ENCODE measurements at regions not wholly inside any gene's neighbourhood (a gene's known extent, or its start where the extent isn't known, plus 50 kb on each side); places are given as distances from the start of the nearest gene placed in this dataset.

DNA sequence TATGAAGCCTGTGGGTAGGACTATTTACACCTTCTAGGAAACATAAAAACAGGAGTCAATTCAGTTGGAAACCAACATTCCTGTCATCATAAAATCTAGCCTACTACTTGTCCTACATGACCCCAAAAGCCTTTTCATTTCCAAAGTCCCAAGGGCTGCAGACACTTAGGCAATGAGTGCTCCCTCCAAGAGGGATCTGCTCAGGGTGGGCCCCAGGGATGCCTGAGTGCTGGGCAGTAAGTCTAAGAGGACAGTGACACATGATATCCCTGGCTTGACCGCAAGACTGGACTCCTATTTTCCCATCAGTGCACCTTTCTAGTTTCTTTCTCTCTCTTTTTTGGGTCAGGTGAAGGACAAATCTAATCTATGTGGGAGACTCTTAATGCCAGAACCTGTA lies 1101.3 kb downstream of the GRIK2 start:
- Histone ChIP-seq H3K4me3 (ENCODE audit: insufficient read depth, low read depth, low read length, poor library complexity, severe bottlenecking) (no peak overlapping the region), H3K4me1 (ENCODE audit: control insufficient read depth, insufficient read depth, low read length, poor library complexity, severe bottlenecking) (no peaks in the 10 kb centered on the region), H3K27me3 (replicated peaks; ENCODE audit: control insufficient read depth, insufficient read depth, low read length, poor library complexity, severe bottlenecking) (no peaks in the 10 kb centered on the region), H3K9me3 (ENCODE audit: control insufficient read depth, low read length) (no peaks in the 10 kb centered on the region), H3K36me3 (ENCODE audit: control insufficient read depth, insufficient read depth, low read length) (no peaks in the 10 kb centered on the region), H3K27ac (ENCODE audit: insufficient read depth, low read length, poor library complexity, severe bottlenecking) (no peak overlapping the region)
- no peak for DNase-seq

DNA sequence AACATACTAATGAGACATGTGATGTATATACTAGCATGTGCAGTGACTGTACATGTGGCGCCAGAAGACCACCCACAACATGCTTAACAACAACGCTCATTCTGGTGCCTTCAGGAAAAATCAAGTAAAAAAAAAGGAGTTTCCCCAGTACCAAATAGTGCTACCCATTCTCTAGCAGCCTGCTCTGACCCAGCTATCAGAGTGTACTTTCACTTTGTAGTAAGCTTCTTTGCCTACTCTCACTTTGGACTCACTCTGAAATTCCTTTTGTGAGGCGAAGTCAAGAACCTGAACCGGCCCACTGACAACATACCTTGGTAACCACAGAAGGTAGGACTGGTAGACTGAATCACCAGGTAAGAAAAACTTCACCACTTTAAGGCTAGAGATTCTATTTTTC lies 1100.0 kb downstream of the GRIK2 start:
- no peaks in the 10 kb centered on the region for H3K36me3 ChIP-seq (ENCODE audit: control insufficient read depth, insufficient read depth, low read length)
- H3K27ac ChIP-seq (ENCODE audit: insufficient read depth, low read length, poor library complexity, severe bottlenecking) = no peak overlapping the region
- no peak for DNase-seq
- H3K27me3 ChIP-seq (replicated peaks; ENCODE audit: control insufficient read depth, insufficient read depth, low read length, poor library complexity, severe bottlenecking) = no peaks in the 10 kb centered on the region
- no peaks in the 10 kb centered on the region for H3K9me3 ChIP-seq (ENCODE audit: control insufficient read depth, low read length)
- H3K4me1 ChIP-seq (ENCODE audit: control insufficient read depth, insufficient read depth, low read length, poor library complexity, severe bottlenecking) = no peaks in the 10 kb centered on the region
- H3K4me3 ChIP-seq (ENCODE audit: insufficient read depth, low read depth, low read length, poor library complexity, severe bottlenecking) = no peak overlapping the region

GRCh38 chr6:102488729-102489128 lies 1095.2 kb downstream of the GRIK2 start:
- no peak overlapping the region for H3K27ac ChIP-seq (ENCODE audit: insufficient read depth, low read length, poor library complexity, severe bottlenecking)
- no peak for DNase-seq

GRCh38 chr6:102485480-102485879 lies 1092.0 kb downstream of the GRIK2 start:
- Histone ChIP-seq H3K9me3 (ENCODE audit: control insufficient read depth, low read length) (no peaks in the 10 kb centered on the region), H3K36me3 (ENCODE audit: control insufficient read depth, insufficient read depth, low read length) (no peaks in the 10 kb centered on the region), H3K27me3 (replicated peaks; ENCODE audit: control insufficient read depth, insufficient read depth, low read length, poor library complexity, severe bottlenecking) (no peaks in the 10 kb centered on the region), H3K4me1 (ENCODE audit: control insufficient read depth, insufficient read depth, low read length, poor library complexity, severe bottlenecking) (no peaks in the 10 kb centered on the region), H3K27ac (ENCODE audit: insufficient read depth, low read length, poor library complexity, severe bottlenecking) (no peak overlapping the region), H3K4me3 (ENCODE audit: insufficient read depth, low read depth, low read length, poor library complexity, severe bottlenecking) (no peak overlapping the region)
- DNase-seq = no peak

More at GRCh38 chr6:102488729-102489128, 1095.2 kb downstream of the GRIK2 start:
- Histone ChIP-seq H3K27me3 (replicated peaks; ENCODE audit: control insufficient read depth, insufficient read depth, low read length, poor library complexity, severe bottlenecking) (no peaks in the 10 kb centered on the region), H3K9me3 (ENCODE audit: control insufficient read depth, low read length) (no peaks in the 10 kb centered on the region), H3K4me1 (ENCODE audit: control insufficient read depth, insufficient read depth, low read length, poor library complexity, severe bottlenecking) (no peaks in the 10 kb centered on the region), H3K36me3 (ENCODE audit: control insufficient read depth, insufficient read depth, low read length) (no peaks in the 10 kb centered on the region), H3K4me3 (ENCODE audit: insufficient read depth, low read depth, low read length, poor library complexity, severe bottlenecking) (no peak overlapping the region)

DNA sequence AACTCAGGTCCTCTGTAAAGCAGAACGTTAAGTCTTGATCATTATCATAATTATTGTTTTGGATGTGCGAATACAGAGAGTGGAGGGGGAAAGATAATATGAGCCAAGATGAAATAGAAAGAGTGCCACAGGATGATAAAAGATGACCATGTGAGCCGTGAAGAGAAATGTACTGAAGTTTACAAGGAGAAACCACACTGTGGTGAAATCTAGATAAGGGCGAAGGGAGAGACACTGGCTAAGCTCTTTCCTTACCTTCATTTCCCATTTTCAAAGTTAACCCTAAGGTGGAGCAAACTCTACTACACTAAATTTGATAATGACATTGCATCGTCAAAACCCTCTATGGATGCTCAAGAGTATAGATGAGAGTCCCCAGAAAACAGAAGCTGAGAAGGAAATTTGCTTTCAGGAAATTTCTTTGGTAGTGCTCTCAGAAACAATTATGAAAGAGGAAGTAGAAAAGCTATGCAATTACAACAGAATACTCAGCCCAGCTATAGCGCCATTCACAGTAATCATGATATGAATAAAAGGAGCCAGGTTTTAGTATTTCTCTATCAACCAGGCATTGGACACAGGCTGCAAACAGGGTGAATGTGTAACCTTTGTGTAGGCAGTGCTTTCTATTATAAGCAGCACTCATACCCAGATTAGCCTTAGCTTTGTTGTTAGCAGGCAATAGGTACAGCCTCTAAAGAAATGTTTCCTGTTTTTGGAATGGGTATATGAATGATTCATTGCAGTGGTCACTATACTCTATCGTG lies 1080.7 kb downstream of the GRIK2 start:
- H3K4me1 ChIP-seq (ENCODE audit: control insufficient read depth, insufficient read depth, low read length, poor library complexity, severe bottlenecking) = no peaks in the 10 kb centered on the region
- no peaks in the 10 kb centered on the region for H3K9me3 ChIP-seq (ENCODE audit: control insufficient read depth, low read length)
- no peaks in the 10 kb centered on the region for H3K36me3 ChIP-seq (ENCODE audit: control insufficient read depth, insufficient read depth, low read length)
- H3K27me3 ChIP-seq (replicated peaks; ENCODE audit: control insufficient read depth, insufficient read depth, low read length, poor library complexity, severe bottlenecking) = no peaks in the 10 kb centered on the region
- no peak overlapping the region for H3K27ac ChIP-seq (ENCODE audit: insufficient read depth, low read length, poor library complexity, severe bottlenecking)
- no peak overlapping the region for H3K4me3 ChIP-seq (ENCODE audit: insufficient read depth, low read depth, low read length, poor library complexity, severe bottlenecking)
- no peak for DNase-seq

- Histone ChIP-seq H3K36me3 (ENCODE audit: control insufficient read depth, insufficient read depth, low read length) (no peaks in the 10 kb centered on the region), H3K9me3 (ENCODE audit: control insufficient read depth, low read length) (no peaks in the 10 kb centered on the region), H3K27me3 (replicated peaks; ENCODE audit: control insufficient read depth, insufficient read depth, low read length, poor library complexity, severe bottlenecking) (no peaks in the 10 kb centered on the region), H3K4me3 (ENCODE audit: insufficient read depth, low read depth, low read length, poor library complexity, severe bottlenecking) (no peak overlapping the region), H3K4me1 (ENCODE audit: control insufficient read depth, insufficient read depth, low read length, poor library complexity, severe bottlenecking) (no peaks in the 10 kb centered on the region), H3K27ac (ENCODE audit: insufficient read depth, low read length, poor library complexity, severe bottlenecking) (no peak overlapping the region)
- no peak for DNase-seq
Measured at GRCh38 chr6:102458990-102459389, 1065.5 kb downstream of the GRIK2 start.

DNA sequence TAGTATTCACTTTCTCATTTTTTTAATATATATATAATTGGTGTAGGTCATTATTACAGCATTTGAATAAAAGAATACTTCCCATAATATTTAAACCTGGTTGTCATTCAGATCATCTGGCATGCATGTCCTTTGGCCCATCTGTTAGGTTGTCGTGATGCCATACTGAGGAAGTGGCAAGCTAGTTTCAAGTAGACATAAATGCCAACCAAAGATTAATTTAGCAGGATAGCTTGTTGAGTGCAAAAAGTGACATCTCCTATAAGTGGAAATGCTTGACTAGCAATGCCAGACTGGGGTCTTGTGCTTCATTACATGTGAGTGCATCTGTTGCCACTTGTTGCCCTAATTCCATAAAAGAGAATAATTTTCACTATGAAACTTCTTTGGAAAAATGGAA lies 1044.7 kb downstream of the GRIK2 start:
- DNase-seq = no peak
- no peaks in the 10 kb centered on the region for H3K4me1 ChIP-seq (ENCODE audit: control insufficient read depth, insufficient read depth, low read length, poor library complexity, severe bottlenecking)
- H3K9me3 ChIP-seq (ENCODE audit: control insufficient read depth, low read length) = no peaks in the 10 kb centered on the region
- H3K4me3 ChIP-seq (ENCODE audit: insufficient read depth, low read depth, low read length, poor library complexity, severe bottlenecking) = no peak overlapping the region
- no peaks in the 10 kb centered on the region for H3K27me3 ChIP-seq (replicated peaks; ENCODE audit: control insufficient read depth, insufficient read depth, low read length, poor library complexity, severe bottlenecking)
- no peak overlapping the region for H3K27ac ChIP-seq (ENCODE audit: insufficient read depth, low read length, poor library complexity, severe bottlenecking)
- no peaks in the 10 kb centered on the region for H3K36me3 ChIP-seq (ENCODE audit: control insufficient read depth, insufficient read depth, low read length)

DNA sequence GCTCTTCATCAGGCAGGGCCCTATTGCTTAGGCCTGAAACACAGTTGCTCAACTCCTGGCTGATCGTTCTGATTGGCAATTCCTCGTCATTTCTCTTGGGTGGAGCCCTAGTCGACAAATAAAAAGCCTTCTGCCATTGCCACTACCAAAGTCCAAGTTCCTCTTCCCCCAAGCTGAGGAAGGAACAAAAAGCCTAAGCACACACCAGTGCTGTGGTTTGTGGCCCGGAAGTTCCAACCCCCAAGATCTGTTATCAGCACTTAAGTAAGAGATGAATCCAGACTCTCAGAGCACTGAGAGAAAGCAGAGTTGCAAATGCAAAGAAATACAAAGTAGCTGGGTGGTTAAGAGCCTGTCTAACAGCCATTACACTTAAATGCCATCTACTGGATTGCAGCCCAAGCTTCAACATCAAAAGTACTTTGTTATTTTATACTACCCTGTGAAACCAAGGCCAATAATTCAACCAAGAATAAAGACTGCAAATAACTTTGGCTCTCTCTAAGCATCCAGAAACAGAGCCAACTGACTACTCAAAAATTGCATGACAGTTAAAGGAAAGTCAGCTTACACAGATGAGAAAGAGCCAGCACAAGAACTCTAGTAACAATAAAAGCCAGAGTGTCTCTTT lies 1024.0 kb downstream of the GRIK2 start:
- no peak for DNase-seq
- Histone ChIP-seq H3K27me3 (replicated peaks; ENCODE audit: control insufficient read depth, insufficient read depth, low read length, poor library complexity, severe bottlenecking) (no peaks in the 10 kb centered on the region), H3K4me1 (ENCODE audit: control insufficient read depth, insufficient read depth, low read length, poor library complexity, severe bottlenecking) (no peaks in the 10 kb centered on the region), H3K9me3 (ENCODE audit: control insufficient read depth, low read length) (no peaks in the 10 kb centered on the region), H3K36me3 (ENCODE audit: control insufficient read depth, insufficient read depth, low read length) (no peaks in the 10 kb centered on the region), H3K4me3 (ENCODE audit: insufficient read depth, low read depth, low read length, poor library complexity, severe bottlenecking) (no peak overlapping the region), H3K27ac (ENCODE audit: insufficient read depth, low read length, poor library complexity, severe bottlenecking) (no peak overlapping the region)

DNA sequence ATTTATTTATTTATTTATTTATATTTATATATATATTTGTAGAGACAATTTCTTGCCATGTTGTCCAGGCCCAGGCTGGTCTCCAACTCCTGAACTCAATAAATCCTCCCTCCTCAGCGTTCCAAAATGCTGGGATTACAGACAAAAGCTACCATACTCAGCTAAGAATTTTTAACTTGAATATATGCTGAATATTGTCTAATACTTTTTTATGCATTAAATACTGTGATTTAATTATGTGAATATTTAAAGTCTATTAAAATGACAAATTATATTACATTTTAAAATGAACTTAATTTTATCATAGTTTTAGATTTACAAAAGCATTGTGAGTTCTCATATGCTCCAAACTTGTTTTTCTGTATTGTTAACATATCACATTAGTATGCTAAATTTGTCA lies 1022.4 kb downstream of the GRIK2 start:
- Histone ChIP-seq H3K36me3 (ENCODE audit: control insufficient read depth, insufficient read depth, low read length) (no peaks in the 10 kb centered on the region), H3K9me3 (ENCODE audit: control insufficient read depth, low read length) (no peaks in the 10 kb centered on the region), H3K27me3 (replicated peaks; ENCODE audit: control insufficient read depth, insufficient read depth, low read length, poor library complexity, severe bottlenecking) (no peaks in the 10 kb centered on the region), H3K4me1 (ENCODE audit: control insufficient read depth, insufficient read depth, low read length, poor library complexity, severe bottlenecking) (no peaks in the 10 kb centered on the region), H3K4me3 (ENCODE audit: insufficient read depth, low read depth, low read length, poor library complexity, severe bottlenecking) (no peak overlapping the region), H3K27ac (ENCODE audit: insufficient read depth, low read length, poor library complexity, severe bottlenecking) (no peak overlapping the region)
- no peak for DNase-seq

- H3K4me1 ChIP-seq (ENCODE audit: control insufficient read depth, insufficient read depth, low read length, poor library complexity, severe bottlenecking) = no peaks in the 10 kb centered on the region
- H3K9me3 ChIP-seq (ENCODE audit: control insufficient read depth, low read length) = no peaks in the 10 kb centered on the region
- H3K36me3 ChIP-seq (ENCODE audit: control insufficient read depth, insufficient read depth, low read length) = no peaks in the 10 kb centered on the region
- no peak for DNase-seq
- H3K27ac ChIP-seq (ENCODE audit: insufficient read depth, low read length, poor library complexity, severe bottlenecking) = no peak overlapping the region
- H3K4me3 ChIP-seq (ENCODE audit: insufficient read depth, low read depth, low read length, poor library complexity, severe bottlenecking) = no peak overlapping the region
- H3K27me3 ChIP-seq (replicated peaks; ENCODE audit: control insufficient read depth, insufficient read depth, low read length, poor library complexity, severe bottlenecking) = no peaks in the 10 kb centered on the region
Measured at GRCh38 chr6:102411796-102412195, 1018.3 kb downstream of the GRIK2 start.

Data from effector memory CD4-positive, alpha-beta T cell (primary cell).